Smooth muscle cell (in vitro differentiated cells): ENCODE measurements at regions not wholly inside any gene's neighbourhood (a gene's known extent, or its start where the extent isn't known, plus 50 kb on each side); places are given as distances from the start of the nearest gene placed in this dataset.

Source experiments
- DNase-seq: peaks from one replicate; lab custom pipeline; 2025; ENCODE audit not compliant: unreplicated experiment; lab: John Stamatoyannopoulos, UW
- H2AFZ ChIP-seq: fragments of 200-600 bp; sonication (generic); 2 replicates; pipeline ENCODE4 v1.6.0; 2016; ENCODE audit warnings: antibody characterized with exemption, low read depth, mild to moderate bottlenecking
- H3F3A ChIP-seq: fragments of 200-600 bp; sonication (generic); 2 replicates; pipeline ENCODE4 v1.6.0; 2017; ENCODE audit warnings: antibody characterized with exemption, low read depth
- H3K27ac ChIP-seq: fragments of 200-600 bp; sonication (generic); 2 replicates; pipeline ENCODE4 v1.5.1; 2016; ENCODE audit warnings: low read depth, mild to moderate bottlenecking
- H3K27me3 ChIP-seq: fragments of 200-600 bp; sonication (generic); 2 replicates; pipeline ENCODE4 v1.6.1; 2016; ENCODE audit warnings: low read depth, mild to moderate bottlenecking
- H3K36me3 ChIP-seq: fragments of 200-600 bp; sonication (generic); 2 replicates; pipeline ENCODE4 v1.5.1; 2016; ENCODE audit warnings: low read depth
- H3K4me1 ChIP-seq: fragments of 200-600 bp; sonication (generic); 2 replicates; pipeline ENCODE4 v1.5.1; 2016; ENCODE audit warnings: low read depth
- H3K4me2 ChIP-seq: fragments of 200-600 bp; sonication (generic); 2 replicates; pipeline ENCODE4 v1.6.0; 2016; ENCODE audit warnings: mild to moderate bottlenecking
- H3K4me3 ChIP-seq: fragments of 200-600 bp; sonication (generic); 2 replicates; pipeline ENCODE4 v1.5.1; 2016; ENCODE audit warnings: mild to moderate bottlenecking
- H3K79me2 ChIP-seq: fragments of 200-600 bp; sonication (generic); 2 replicates; pipeline ENCODE4 v1.6.0; 2016; ENCODE audit warnings: low read depth, mild to moderate bottlenecking
- H3K9ac ChIP-seq: fragments of 200-600 bp; sonication (generic); 2 replicates; pipeline ENCODE4 v1.6.0; 2016; ENCODE audit warnings: low read depth
- H3K9me3 ChIP-seq: fragments of 200-600 bp; sonication (generic); replicated peaks from 2 replicates; pipeline ENCODE4 v1.5.1; 2016; ENCODE audit warnings: low read depth
- H4K20me1 ChIP-seq: fragments of 200-600 bp; sonication (generic); 2 replicates; pipeline ENCODE4 v1.6.0; 2016; ENCODE audit warnings: low read depth
- WGBS: methylation state at CpG from one replicate; pipeline ENCODE4 v1.1.7; 2016; ENCODE audit warnings: low lambda C conversion rate; 5-methylcytosine and 5-hydroxymethylcytosine counted together
- TF ChIP-seq, protein P1 (sequence below): fragments of 200-600 bp; sonication (generic); IDR thresholded peaks from 2 replicates; pipeline ENCODE4 v1.5.1; 2017; ENCODE audit warnings: borderline replicate concordance, mild to moderate bottlenecking, antibody characterized with exemption; ENCODE audit not compliant: insufficient read depth, poor library complexity, severe bottlenecking

DNA sequence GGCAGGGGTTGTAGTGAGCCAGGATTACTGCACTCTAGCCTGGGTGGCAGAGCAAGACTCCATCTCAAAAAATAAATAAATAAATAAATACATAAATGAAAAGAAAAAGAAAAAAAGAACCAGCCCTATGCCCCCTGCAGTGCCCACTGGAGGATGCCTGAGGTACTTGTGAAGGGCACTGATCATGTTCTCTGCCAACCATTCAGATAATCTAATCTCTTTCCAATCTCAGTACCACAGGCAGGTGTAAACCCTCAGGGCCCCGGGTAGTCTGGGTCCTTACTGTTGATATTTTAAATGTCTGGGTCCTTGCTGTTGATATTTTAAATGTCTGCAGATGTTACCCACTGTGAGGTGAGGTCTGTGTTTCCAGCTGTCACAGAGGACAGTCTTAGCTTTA is 321.8 kb upstream of the ADCY2 start:
- no peak overlapping the region for H3K9ac ChIP-seq
- no peak overlapping the region for H2AFZ ChIP-seq
- no peak overlapping the region for H3K4me2 ChIP-seq
- H3K27me3 ChIP-seq: no peaks in the 10 kb centered on the region
- TF ChIP-seq, protein P1, sequence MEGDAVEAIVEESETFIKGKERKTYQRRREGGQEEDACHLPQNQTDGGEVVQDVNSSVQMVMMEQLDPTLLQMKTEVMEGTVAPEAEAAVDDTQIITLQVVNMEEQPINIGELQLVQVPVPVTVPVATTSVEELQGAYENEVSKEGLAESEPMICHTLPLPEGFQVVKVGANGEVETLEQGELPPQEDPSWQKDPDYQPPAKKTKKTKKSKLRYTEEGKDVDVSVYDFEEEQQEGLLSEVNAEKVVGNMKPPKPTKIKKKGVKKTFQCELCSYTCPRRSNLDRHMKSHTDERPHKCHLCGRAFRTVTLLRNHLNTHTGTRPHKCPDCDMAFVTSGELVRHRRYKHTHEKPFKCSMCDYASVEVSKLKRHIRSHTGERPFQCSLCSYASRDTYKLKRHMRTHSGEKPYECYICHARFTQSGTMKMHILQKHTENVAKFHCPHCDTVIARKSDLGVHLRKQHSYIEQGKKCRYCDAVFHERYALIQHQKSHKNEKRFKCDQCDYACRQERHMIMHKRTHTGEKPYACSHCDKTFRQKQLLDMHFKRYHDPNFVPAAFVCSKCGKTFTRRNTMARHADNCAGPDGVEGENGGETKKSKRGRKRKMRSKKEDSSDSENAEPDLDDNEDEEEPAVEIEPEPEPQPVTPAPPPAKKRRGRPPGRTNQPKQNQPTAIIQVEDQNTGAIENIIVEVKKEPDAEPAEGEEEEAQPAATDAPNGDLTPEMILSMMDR: no peak
- no peaks in the 10 kb centered on the region for H3F3A ChIP-seq
- WGBS: 86% methylated on average over 1 of the region's 1 CpG
- H3K9me3 ChIP-seq: no peaks in the 10 kb centered on the region
- H4K20me1 ChIP-seq: no peaks in the 10 kb centered on the region
- no peak for DNase-seq
- no peak overlapping the region for H3K4me3 ChIP-seq
- H3K4me1 ChIP-seq: no peaks in the 10 kb centered on the region
- H3K36me3 ChIP-seq: no peaks in the 10 kb centered on the region
- H3K27ac ChIP-seq: no peak overlapping the region
- no peaks in the 10 kb centered on the region for H3K79me2 ChIP-seq

DNA sequence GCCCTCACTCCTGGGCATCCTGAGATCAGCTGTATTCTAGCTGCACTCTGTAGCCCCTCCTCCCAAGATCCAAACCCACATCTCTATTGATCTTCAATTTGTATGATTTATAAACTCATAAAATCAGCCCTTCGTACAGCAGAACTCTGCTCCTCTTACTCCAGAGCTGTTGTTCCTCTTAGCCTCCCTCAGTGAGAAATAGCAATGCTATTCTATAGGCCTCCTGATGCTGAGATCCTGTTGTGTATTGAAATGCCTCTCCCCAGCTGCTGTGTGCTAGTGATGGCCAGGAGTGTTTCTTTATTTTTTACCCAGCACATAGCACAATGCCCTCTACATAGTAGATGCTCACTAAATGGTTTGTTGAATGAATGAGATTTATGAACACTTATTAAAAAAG is 320.5 kb upstream of the ADCY2 start:
- no peak for DNase-seq
- 79% methylated on average over 1 of the region's 1 CpG for WGBS

DNA sequence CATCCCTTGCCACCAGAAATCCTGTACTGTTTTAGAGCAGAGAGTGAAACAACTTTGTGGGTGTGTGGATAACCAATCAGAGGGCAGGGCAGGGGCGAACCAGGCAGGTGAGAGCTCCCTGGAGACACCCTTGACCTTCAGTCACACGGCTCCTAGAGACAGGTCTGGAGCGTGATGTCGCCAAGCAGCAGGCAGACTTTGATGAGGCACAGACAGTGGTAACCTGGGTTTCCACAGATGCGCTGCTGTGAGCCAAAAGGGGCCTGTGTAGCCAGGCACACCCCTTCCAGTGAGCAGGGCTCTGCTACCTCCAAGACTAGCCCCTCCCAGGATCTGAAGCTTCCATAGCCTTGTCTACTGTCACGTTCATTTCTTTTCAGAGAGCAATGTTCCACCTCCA is 317.8 kb upstream of the ADCY2 start:
- H3K4me2 ChIP-seq: no peak overlapping the region
- TF ChIP-seq, protein P1: no peak
- no peak overlapping the region for H2AFZ ChIP-seq
- H3K27me3 ChIP-seq: no peaks in the 10 kb centered on the region
- no peaks in the 10 kb centered on the region for H3K9me3 ChIP-seq
- H3K4me3 ChIP-seq: no peak overlapping the region
- H4K20me1 ChIP-seq: no peaks in the 10 kb centered on the region
- DNase-seq: no peak
- H3F3A ChIP-seq: no peaks in the 10 kb centered on the region
- 85% methylated on average over 6 of the region's 6 CpGs for WGBS
- H3K79me2 ChIP-seq: no peaks in the 10 kb centered on the region
- no peaks in the 10 kb centered on the region for H3K36me3 ChIP-seq
- H3K9ac ChIP-seq: no peak overlapping the region
- no peak overlapping the region for H3K27ac ChIP-seq
- no peaks in the 10 kb centered on the region for H3K4me1 ChIP-seq

More for the DNA sequence above, 320.5 kb upstream of the ADCY2 start:
- Histone ChIP-seq H3K4me1 (no peaks in the 10 kb centered on the region), H3K36me3 (no peaks in the 10 kb centered on the region), H3K27me3 (no peaks in the 10 kb centered on the region), H3K4me3 (no peak overlapping the region), H2AFZ (no peak overlapping the region), H3F3A (no peaks in the 10 kb centered on the region), H3K9me3 (no peaks in the 10 kb centered on the region), H4K20me1 (no peaks in the 10 kb centered on the region), H3K4me2 (no peak overlapping the region), H3K27ac (no peak overlapping the region), H3K79me2 (no peaks in the 10 kb centered on the region), H3K9ac (no peak overlapping the region)
- TF ChIP-seq, protein P1: no peak

DNA sequence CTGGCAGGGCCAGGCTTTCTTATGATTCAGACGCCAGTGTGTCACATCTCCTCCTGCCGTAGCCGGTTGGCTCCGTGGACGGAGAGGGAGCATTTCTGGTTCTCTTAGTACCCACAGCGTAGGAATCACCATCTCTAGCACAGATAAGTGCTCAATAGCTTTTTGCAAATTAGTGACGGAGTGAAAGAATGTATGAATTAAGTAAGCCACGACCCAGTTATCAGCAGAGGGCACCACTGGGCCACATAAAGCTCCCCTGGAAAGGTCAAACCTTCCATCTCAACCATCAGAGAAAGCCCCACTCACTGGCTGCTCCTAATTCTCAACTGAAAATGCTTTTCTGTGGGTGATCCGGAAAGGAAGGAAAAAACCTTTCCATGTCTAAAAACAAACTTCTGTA is 317.0 kb upstream of the ADCY2 start:
- Histone ChIP-seq H3K36me3 (no peaks in the 10 kb centered on the region), H2AFZ (no peak overlapping the region), H3K79me2 (no peaks in the 10 kb centered on the region), H3F3A (no peaks in the 10 kb centered on the region), H3K4me2 (no peak overlapping the region), H3K27ac (no peak overlapping the region), H3K27me3 (no peaks in the 10 kb centered on the region), H3K9me3 (no peaks in the 10 kb centered on the region), H4K20me1 (no peaks in the 10 kb centered on the region), H3K4me1 (no peaks in the 10 kb centered on the region), H3K9ac (no peak overlapping the region), H3K4me3 (no peak overlapping the region)
- DNase-seq: no peak
- TF ChIP-seq, protein P1: peak; percentile 32
- 43% methylated on average over 9 of the region's 9 CpGs for WGBS
